Glomerular endothelial cell (primary cell): ENCODE measurements at regions not wholly inside any gene's neighbourhood (a gene's known extent, or its start where the extent isn't known, plus 50 kb on each side); places are given as distances from the start of the nearest gene placed in this dataset.
A peak's percentile ranks its signal among the peaks of the same experiment; 100 is the strongest.

Experiments
- DNase-seq: peaks from one replicate; pipeline ENCODE4 v3.0.0-alpha.2; 2011; ENCODE audit warnings: low read depth, low spot score; ENCODE audit errors: extremely low read depth

GRCh38 chr1:221335161-221336101 is 406.5 kb downstream of the DUSP10 start:
- DNase-seq, result peak; percentile 14

- DNase-seq, result no peak
These were observed 405.8 kb downstream of the DUSP10 start for GRCh38 chr1:221336126-221336525.

- no peak for DNase-seq
These were observed 404.8 kb downstream of the DUSP10 start for GRCh38 chr1:221337106-221337505.

DNA sequence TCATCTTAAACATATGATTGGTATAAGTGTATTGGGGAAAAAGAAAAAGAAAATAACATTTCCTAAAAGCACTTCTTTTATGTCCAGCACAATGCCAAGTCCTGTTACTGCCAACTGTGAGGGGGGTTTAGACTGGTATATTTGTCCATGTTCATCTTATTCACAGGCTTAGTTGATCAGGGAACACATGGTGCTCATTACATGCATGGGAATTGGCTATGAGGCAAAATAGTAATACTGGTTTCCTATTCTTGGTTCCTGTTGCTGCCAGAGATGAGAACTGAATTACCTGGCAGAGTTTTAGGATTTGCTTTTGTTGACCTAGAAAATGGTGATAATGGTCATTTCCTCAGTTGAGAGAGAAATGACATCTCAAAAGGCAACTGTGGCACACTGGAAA is 398.8 kb downstream of the DUSP10 start:
- DNase-seq, result no peak

- DNase-seq, result no peak
These were observed 398.3 kb downstream of the DUSP10 start for GRCh38 chr1:221343607-221344006.

GRCh38 chr1:221344693-221345092 is 397.2 kb downstream of the DUSP10 start:
- DNase-seq, result no peak

GRCh38 chr1:221347706-221348105 is 394.2 kb downstream of the DUSP10 start:
- no peak for DNase-seq

GRCh38 chr1:221350091-221350490 is 391.8 kb downstream of the DUSP10 start:
- DNase-seq, result no peak

DNA sequence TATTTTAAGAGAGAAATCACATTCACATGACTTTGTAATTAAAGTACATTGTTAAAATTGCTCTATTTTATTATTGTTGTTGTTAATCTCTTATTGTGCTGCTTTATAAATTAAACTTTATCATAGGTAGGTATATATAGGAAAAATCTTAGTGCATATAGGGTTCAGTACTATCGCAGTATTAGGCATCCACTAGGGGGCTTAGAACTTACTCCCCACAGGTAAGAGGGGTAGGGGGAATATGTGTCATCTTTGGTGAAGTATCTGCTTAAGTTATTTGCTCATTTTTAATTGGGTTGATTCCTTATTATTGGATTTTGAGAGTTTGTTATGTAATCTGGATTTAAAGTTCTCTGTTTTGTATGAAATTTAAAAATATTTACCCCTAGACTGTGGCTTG is 385.2 kb downstream of the DUSP10 start:
- no peak for DNase-seq

- no peak for DNase-seq
These were observed 378.9 kb downstream of the DUSP10 start for GRCh38 chr1:221363039-221363438.

DNA sequence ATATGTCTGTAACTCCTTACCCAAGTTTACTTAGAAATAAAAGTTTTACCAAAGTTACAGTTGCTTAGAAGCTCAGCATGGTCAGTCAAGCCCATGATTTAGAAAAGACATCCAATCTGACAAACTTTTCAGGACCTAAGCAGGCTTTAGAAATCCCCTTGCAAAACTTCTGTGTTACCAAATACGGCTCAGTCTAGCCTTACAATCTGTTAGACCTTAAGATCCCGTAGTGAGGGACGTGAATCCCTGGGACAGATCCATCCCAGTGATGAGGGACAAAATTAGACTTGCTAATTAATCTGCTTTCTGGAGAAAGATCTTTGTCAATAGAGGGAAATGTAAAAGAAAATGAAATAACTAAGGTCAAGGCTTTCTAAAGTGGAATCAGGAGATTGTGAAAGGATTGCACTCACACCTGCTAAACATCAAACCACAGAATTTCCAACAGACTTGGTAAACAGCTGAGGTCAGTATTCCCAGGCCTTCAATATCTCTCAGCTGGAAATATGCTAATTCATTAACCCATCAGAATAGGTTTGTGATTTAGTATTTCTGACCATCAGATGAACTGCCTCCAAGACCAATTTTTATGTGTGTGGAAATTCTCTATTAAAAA is 375.3 kb downstream of the DUSP10 start:
- DNase-seq, result no peak

- DNase-seq, result no peak
These were observed 370.2 kb downstream of the DUSP10 start for GRCh38 chr1:221371705-221372104.

DNA sequence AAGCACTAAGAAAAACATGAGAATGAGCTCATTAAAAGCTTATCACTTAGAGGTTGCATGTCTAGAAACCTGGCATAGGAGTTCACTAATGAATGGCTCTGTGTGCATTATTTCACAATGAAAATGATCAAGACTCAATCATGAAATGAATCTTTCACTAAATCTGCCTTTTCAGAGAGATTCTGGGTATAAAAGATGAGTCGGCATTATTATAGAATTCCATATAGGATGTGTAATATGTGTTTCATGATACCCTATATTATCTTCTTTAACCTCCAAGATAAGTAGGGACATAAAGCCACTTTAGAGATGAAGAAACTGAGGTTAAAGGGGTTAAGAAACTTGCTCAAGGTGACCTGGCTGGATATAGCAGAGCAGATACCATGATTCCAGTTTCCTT is 368.1 kb downstream of the DUSP10 start:
- DNase-seq, result no peak

DNA sequence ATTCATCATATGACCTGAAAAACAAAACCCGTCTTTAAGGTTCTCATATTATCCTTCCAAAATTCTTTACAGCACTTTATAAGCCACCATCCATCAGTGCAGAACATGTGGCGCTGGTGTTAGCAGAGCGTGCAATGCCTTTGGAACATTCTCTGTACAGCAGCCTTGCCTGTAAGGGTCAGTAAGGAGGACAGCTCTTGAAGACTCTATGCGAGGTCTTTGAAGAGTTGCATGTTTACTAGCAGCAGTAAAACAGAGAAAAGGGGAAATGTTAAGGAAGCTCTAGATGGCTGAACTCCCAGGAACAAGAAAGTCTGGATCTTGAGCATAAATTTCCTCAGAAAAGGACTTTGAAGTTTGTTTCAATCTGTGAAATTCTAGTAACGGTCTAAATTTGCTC is 365.6 kb downstream of the DUSP10 start:
- DNase-seq, result no peak

DNA sequence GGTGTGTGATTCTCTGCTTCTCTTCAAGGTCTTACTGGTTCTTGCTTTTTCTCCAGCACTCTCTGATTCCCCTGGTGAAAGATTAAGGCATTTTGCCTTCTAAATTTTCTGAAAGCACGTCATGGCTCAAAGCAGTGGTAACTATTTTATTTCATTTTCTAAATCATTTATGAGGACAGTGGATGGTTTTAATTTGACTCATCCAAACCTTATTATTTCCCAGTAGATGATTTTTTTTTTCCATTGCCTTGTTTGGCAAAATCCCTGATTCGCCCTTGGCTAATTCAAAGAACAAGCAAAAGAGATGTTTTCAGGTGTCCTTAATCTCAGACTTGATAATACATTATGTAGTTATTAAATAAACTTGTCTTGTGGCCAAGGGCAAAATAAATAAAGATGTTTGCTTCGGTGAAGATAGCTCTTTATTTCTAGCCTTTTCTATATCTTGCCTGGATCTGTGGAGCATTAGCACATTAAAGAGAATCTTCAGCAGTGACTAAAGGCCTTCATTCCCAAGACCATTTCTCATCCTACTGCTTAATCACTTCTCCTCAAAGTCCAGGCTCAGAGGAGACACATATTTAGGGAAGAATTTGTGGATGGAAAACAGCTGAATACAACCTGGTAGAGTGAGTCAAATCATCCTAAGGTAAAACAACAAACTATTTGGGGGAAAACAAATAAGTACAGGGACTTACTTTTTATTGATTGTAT is 359.8 kb downstream of the DUSP10 start:
- DNase-seq, result no peak

GRCh38 chr1:221392453-221392852 is 349.4 kb downstream of the DUSP10 start:
- DNase-seq, result peak; percentile 85

GRCh38 chr1:221394011-221394544 is 347.8 kb downstream of the DUSP10 start:
- peak; percentile 100 for DNase-seq

DNA sequence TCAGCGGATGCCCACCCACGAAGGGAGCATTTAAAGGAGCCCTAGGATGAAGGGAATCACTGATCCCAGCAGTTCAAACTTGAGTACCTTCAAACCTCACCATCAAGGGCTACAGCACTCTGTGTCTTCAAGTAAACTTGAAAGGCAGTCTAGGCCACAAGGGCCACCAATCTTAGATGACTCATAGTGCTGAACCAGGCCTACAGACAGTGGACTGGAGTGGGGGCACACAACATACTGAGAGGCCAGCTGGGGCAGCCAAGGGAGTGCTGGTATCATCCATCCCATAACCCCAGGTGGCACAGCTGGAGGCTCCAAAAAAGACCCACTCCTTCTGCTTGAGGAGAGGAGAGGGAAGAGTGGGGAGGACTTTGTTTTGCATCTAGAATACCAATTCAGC is 345.4 kb downstream of the DUSP10 start:
- no peak for DNase-seq

GRCh38 chr1:221397141-221397540 is 344.7 kb downstream of the DUSP10 start:
- no peak for DNase-seq

DNA sequence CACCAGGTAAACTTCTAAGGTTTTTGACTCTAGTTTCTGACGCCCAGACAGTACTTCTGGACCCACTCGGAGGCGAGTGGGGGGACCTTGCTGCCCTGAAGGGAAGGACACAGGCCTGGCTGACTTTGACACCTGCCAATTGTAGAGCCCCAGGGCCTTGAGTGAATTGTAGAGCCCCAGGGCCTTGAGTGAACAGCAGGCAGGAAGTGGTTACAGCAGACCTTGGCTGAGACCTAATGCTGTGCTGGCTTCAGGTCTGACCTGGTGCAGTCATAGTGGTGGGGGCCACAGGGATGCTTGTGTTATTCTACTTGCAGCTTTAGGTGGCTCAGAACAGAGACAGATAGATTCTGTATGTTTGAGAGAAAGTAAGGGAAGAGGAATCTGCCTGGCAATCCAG is 344.3 kb downstream of the DUSP10 start:
- DNase-seq, result no peak

- no peak for DNase-seq
These were observed 336.7 kb downstream of the DUSP10 start for GRCh38 chr1:221405146-221405545.
